Right lobe of liver (tissue), 6 donors: ENCODE measurements at regions not wholly inside any gene's neighbourhood (a gene's known extent, or its start where the extent isn't known, plus 50 kb on each side); places are given as distances from the start of the nearest gene placed in this dataset.
"Not testable (repeated sequence)": the region's sequence is repeated elsewhere in the genome, so short reads cannot be mapped to it uniquely, and the experiment has no call there.

Source experiments
- ATAC-seq, 4 donors: fragments of 200-7000 bp; cut with Tn5 transposase; one replicate each; pipeline ENCODE4 v1.9.1; 2020; ENCODE audit warnings: mild to moderate bottlenecking in 4 of 4, moderate library complexity in 4 of 4
- DNase-seq, 3 donors: peaks; one replicate each; pipeline ENCODE4 v3.0.0-alpha.2; 2020
- H3K27ac ChIP-seq, 3 donors: fragments of 200-600 bp; one replicate each; pipeline ENCODE4 v1.8.0; 2022
- H3K27me3 ChIP-seq, 2 donors: fragments of 200-600 bp; one replicate each; pipeline ENCODE4 v1.8.0; 2022
- H3K36me3 ChIP-seq, 4 donors: fragments of 200-600 bp; sonication (generic) in 1 of 4; one replicate each; pipeline versions ENCODE4 v1.5.1 to v1.8.0; 2017 to 2022; ENCODE audit warnings: control low read depth in 1 of 4
- H3K4me1 ChIP-seq, 4 donors: fragments of 200-600 bp; sonication (generic) in 1 of 4; one replicate each; pipeline versions ENCODE4 v1.5.1 to v1.8.0; 2017 to 2022; ENCODE audit warnings: control low read depth in 1 of 4
- H3K4me3 ChIP-seq, 3 donors: fragments of 200-600 bp; one replicate each; pipeline ENCODE4 v1.8.0; 2022
- H3K9me3 ChIP-seq, 4 donors: fragments of 200-600 bp; sonication (generic) in 1 of 4; one replicate each; pipeline versions ENCODE4 v1.5.1 to v1.8.0; 2017 to 2022; ENCODE audit warnings: control low read depth in 1 of 4
- POLR2A ChIP-seq: fragments of 450-650 bp; IDR thresholded peaks from one replicate; pipeline ENCODE4 v1.6.1; 2017; ENCODE audit warnings: antibody characterized with exemption, mild to moderate bottlenecking
- WGBS: methylation state at CpG from one replicate; pipeline ENCODE4 v1.1.6; 2018; ENCODE audit warnings: low coverage, low lambda C conversion rate; ENCODE audit not compliant: insufficient coverage; ENCODE audit errors: missing lambda C conversion rate; 5-methylcytosine and 5-hydroxymethylcytosine counted together
- intact Hi-C, 2 donors: fragments of 100-400 bp; cut with DNase I; formaldehyde crosslinking; loops; one replicate each; pipeline versions ENCODE4 v1.11.2 to v1.14.1; 2022
- TF ChIP-seq, protein P1 (sequence below), 4 donors: fragments of 200-600 bp in 3 of 4; fragments of 450-650 bp in 1 of 4; IDR thresholded peaks; one replicate each; pipeline versions ENCODE4 v1.5.1 to v1.8.0; 2016 to 2022; ENCODE audit warnings: antibody characterized with exemption in 4 of 4, mild to moderate bottlenecking in 2 of 4
- donor health status: DM: no; HTN: yes; CAD: no.
- donor health status: DM: no; HTN: no; CAD: no.
- donor health status: DM: no; HTN: no; CAD: no.
- donor health status: DM: no; HTN: yes; CAD: no.
- donor health status: DM: no; HTN: yes; CAD: no.

DNA sequence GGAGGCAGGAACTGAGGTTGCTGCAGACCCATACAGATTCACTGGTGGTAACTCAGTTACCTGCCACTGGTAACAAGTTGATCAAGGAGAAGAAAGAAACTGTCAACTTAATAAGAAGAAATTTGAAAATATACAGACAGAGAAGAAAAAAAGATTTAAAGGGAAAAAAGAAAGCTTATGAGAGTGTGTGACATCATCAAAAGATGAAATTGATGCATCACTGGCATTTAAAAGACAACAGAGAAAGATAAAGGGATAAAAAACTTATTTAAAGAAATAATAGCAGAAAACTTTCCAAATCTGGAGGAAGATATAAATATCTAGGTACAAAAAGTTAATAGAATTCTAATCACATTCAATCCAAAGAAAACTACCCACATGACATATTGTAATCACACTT, 1003.2 kb downstream of the TDRD15 start:
- Histone ChIP-seq H3K4me3 (no peak overlapping the region), H3K27ac (no peak overlapping the region), H3K9me3 (no peaks in the 10 kb centered on the region), H3K36me3 (no peaks in the 10 kb centered on the region), H3K4me1 (no peaks in the 10 kb centered on the region), H3K27me3 (no peaks in the 10 kb centered on the region)
- intact Hi-C loops = no loop called here
- DNase-seq (no peak), ATAC-seq (no peak)
- no peak for TF ChIP-seq POLR2A
- TF ChIP-seq, protein P1, sequence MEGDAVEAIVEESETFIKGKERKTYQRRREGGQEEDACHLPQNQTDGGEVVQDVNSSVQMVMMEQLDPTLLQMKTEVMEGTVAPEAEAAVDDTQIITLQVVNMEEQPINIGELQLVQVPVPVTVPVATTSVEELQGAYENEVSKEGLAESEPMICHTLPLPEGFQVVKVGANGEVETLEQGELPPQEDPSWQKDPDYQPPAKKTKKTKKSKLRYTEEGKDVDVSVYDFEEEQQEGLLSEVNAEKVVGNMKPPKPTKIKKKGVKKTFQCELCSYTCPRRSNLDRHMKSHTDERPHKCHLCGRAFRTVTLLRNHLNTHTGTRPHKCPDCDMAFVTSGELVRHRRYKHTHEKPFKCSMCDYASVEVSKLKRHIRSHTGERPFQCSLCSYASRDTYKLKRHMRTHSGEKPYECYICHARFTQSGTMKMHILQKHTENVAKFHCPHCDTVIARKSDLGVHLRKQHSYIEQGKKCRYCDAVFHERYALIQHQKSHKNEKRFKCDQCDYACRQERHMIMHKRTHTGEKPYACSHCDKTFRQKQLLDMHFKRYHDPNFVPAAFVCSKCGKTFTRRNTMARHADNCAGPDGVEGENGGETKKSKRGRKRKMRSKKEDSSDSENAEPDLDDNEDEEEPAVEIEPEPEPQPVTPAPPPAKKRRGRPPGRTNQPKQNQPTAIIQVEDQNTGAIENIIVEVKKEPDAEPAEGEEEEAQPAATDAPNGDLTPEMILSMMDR (IDR thresholded peaks at IDR 0.05) = no peak

DNA sequence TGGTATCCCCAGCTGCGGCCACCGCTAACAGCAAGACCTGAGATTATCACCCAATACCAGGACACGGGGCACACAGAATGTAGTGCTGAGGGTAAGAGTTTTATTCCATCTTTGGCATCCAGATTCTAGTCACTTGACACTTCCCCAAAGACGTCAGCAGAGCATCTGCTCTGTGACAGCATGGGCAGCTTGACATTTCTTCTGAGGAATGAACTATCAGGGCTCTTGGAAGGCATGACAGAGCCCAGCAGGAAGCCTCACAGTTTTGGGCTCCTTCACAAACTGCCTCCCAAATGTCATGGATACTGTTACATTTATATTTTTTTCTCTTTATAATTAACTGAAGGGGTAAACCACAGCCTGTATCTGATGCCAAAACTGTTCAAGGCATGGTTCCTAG, 1010.7 kb downstream of the TDRD15 start:
- Histone ChIP-seq H3K9me3 (no peaks in the 10 kb centered on the region), H3K4me3 (no peak overlapping the region), H3K4me1 (no peaks in the 10 kb centered on the region), H3K27ac (no peak overlapping the region), H3K36me3 (no peaks in the 10 kb centered on the region), H3K27me3 (no peaks in the 10 kb centered on the region)
- intact Hi-C loops = no loop called here
- no peak for ATAC-seq
- TF ChIP-seq, protein P1 (IDR thresholded peaks at IDR 0.05) = no peak
- TF ChIP-seq POLR2A = no peak
- no peak for DNase-seq
- WGBS = 81% methylated on average over 4 of the region's 4 CpGs

DNA sequence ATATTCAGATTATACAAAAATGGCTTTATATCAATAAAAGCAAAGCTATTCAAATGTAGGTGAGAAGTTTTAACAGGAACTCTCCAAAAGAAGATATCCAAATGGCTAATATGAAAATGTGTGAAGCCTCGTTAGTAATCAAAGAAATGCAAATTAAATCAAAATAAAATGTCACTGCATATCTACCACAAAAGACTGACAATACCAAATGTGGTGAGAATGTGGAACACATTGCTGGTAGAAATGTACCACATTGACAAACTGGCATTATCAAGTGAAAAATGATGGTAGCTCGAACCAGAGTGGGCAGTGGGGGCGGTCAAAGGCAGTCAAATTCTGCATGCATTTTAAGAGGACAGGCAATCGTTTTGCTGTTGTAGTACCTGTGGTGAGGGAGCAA, 1012.7 kb downstream of the TDRD15 start:
- no peak for ATAC-seq
- 62% methylated on average over 4 of the region's 4 CpGs for WGBS
- intact Hi-C loops = no loop called here

DNA sequence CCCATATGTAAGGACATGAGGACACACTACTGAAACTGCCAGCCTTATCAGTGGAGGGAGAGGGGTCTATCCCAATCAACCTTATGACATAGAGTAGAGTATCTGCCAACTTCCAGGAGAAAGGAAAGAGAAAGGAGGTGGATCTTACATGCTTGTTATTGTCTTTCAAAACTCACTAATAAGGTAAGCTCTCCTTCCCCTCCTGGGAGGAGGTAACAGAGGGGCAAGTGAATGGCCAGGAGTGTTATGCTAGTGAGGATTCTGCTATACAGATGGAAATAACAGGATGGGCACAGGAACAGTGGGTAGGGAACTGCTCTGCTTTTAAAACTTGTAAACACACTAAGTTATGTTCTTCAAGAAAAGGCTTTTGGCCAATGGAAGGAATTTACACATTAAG, 1020.1 kb downstream of the TDRD15 start:
- ATAC-seq (no peak), DNase-seq (no peak)
- no peaks in the 10 kb centered on the region for H3K9me3 ChIP-seq
- no peak overlapping the region for H3K4me3 ChIP-seq
- intact Hi-C loops = no loop called here
- no peak overlapping the region for H3K27ac ChIP-seq
- H3K36me3 ChIP-seq = no peaks in the 10 kb centered on the region
- H3K4me1 ChIP-seq = no peaks in the 10 kb centered on the region
- H3K27me3 ChIP-seq = no peaks in the 10 kb centered on the region
- TF ChIP-seq, protein P1 (IDR thresholded peaks at IDR 0.05) = no peak
- TF ChIP-seq POLR2A = no peak

More for the DNA sequence above, 1012.7 kb downstream of the TDRD15 start:
- H3K9me3 ChIP-seq = no peaks in the 10 kb centered on the region
- H3K27ac ChIP-seq = no peak overlapping the region
- H3K4me1 ChIP-seq = no peaks in the 10 kb centered on the region
- no peak overlapping the region for H3K4me3 ChIP-seq
- DNase-seq = no peak
- no peaks in the 10 kb centered on the region for H3K27me3 ChIP-seq
- H3K36me3 ChIP-seq = no peaks in the 10 kb centered on the region
- TF ChIP-seq POLR2A = no peak
- TF ChIP-seq, protein P1 (IDR thresholded peaks at IDR 0.05) = no peak

DNA sequence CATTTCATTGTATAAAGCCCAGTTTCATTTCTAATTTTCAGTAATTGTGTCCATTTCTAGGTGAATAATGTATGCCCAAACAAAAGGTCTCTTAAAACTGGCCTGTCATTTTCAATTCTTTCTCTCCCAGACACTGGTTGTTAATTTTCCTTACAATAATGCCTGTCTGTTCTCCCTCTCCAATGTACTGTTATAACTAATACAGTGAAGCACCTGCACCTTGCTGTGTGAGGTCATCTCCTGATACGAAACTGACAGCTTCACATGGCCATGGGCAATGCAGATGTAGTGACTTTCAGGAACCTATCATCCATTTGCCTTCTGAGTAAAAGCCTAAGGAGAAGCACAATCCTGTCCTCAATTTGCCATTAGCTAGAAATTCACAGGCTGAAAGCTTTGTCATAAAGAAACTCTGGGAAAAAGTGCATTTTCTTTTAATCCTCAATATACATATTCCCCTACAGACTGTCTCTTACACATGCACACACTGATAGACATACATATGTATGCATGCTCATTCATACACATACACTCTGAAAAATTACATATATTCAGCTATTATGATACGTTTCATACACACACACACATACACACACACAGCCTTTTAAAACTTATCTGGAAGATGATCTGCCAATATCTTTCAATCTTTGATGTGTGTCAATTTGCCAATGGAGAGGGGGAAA, 1030.3 kb downstream of the TDRD15 start:
- no peak for TF ChIP-seq POLR2A
- TF ChIP-seq, protein P1 (IDR thresholded peaks at IDR 0.05) = no peak
- H3K9me3 ChIP-seq = no peaks in the 10 kb centered on the region

DNA sequence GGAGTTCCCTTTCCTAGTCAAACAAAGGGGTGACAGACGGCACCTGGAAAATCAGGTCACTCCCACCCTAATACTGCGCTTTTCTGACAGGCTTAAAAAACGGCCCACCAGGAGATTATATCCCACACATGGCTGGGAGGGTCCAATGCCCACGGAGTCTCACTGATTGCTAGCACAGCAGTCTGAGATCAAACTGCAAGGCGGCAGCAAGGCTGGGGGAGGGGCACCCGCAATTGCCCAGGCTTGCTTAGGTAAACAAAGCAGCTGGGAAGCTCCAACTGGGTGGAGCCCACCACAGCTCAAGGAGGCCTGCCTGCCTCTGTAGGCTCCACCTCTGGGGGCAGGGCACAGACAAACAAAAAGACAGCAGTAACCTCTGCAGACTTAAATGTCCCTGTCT, 1032.9 kb downstream of the TDRD15 start:
- H3K27me3 ChIP-seq, DNase-seq, H3K9me3 ChIP-seq, H3K4me3 ChIP-seq, H3K36me3 ChIP-seq, intact Hi-C loops, H3K27ac ChIP-seq, ATAC-seq, H3K4me1 ChIP-seq: not testable (repeated sequence)
- 45% methylated on average over 4 of the region's 6 CpGs for WGBS

More for the DNA sequence above, 1030.3 kb downstream of the TDRD15 start:
- Histone ChIP-seq H3K27ac (no peak overlapping the region), H3K4me3 (no peak overlapping the region), H3K27me3 (no peaks in the 10 kb centered on the region), H3K4me1 (no peaks in the 10 kb centered on the region), H3K36me3 (no peaks in the 10 kb centered on the region)
- WGBS = 26% methylated on average over 2 of the region's 2 CpGs
- intact Hi-C loops = no loop called here
- ATAC-seq (no peak), DNase-seq (no peak)
